Stomach (tissue), 8 donors: ENCODE measurements at regions not wholly inside any gene's neighbourhood (a gene's known extent, or its start where the extent isn't known, plus 50 kb on each side); places are given as distances from the start of the nearest gene placed in this dataset.

Experiments used
- DNase-seq, 2 donors: peaks; one replicate each; pipeline versions ENCODE4 v3.0.0 to v3.0.0-alpha.2; 2013 to 2019
- H3K27ac ChIP-seq, 5 donors: fragments of 200-600 bp in 4 of 5; sonication (generic) in 4 of 5; one replicate each; pipeline ENCODE4 v1.5.1; 2013 to 2019; ENCODE audit warnings: mild to moderate bottlenecking in 1 of 5, moderate library complexity in 1 of 5
- H3K27me3 ChIP-seq, 3 donors: fragments of 200-600 bp; sonication (generic); one replicate each; pipeline ENCODE4 v1.5.1; 2017 to 2019; ENCODE audit warnings: mixed run types in 1 of 3
- H3K36me3 ChIP-seq, 4 donors: fragments of 200-600 bp; sonication (generic); 1 replicate in 3 of 4; 2 replicates in 1 of 4; pipeline ENCODE4 v1.5.1; 2016 to 2019
- H3K4me1 ChIP-seq, 4 donors: fragments of 200-600 bp; sonication (generic); one replicate each; pipeline ENCODE4 v1.5.1; 2016 to 2019
- H3K4me3 ChIP-seq, 4 donors: fragments of 200-600 bp; sonication (generic) in 3 of 4; one replicate each; pipeline ENCODE4 v1.5.1; 2016 to 2019; ENCODE audit warnings: mild to moderate bottlenecking in 1 of 4
- H3K9me3 ChIP-seq, 4 donors: fragments of 200-600 bp; sonication (generic); one replicate each; pipeline ENCODE4 v1.5.1; 2016 to 2019
- EP300 ChIP-seq: sonication (generic); formaldehyde crosslinking; IDR thresholded peaks from one replicate; pipeline ENCODE4 v1.6.1; 2017; ENCODE audit warnings: antibody characterized with exemption
- POLR2A ChIP-seq, 4 donors: fragments of 450-650 bp; IDR thresholded peaks; one replicate each; pipeline ENCODE4 v1.6.1; 2016; ENCODE audit warnings: antibody characterized with exemption in 4 of 4, control low read depth in 2 of 4, mild to moderate bottlenecking in 1 of 4, moderate library complexity in 1 of 4
- POLR2AphosphoS5 ChIP-seq, 3 donors: sonication (generic); formaldehyde crosslinking; IDR thresholded peaks; one replicate each; pipeline ENCODE4 v1.6.1; 2016; ENCODE audit warnings: antibody characterized with exemption in 3 of 3
- WGBS, 5 donors: extraction: QIAGEN DNeasy Blood & Tissue Kit in 3 of 5; methylation state at CpG; one replicate each; pipeline versions ENCODE4 v1.1.5 to v1.1.7; 2013 to 2018; 5-methylcytosine and 5-hydroxymethylcytosine counted together
- intact Hi-C: fragments of 100-400 bp; cut with DNase I; formaldehyde crosslinking; loops from one replicate; pipeline ENCODE4 v1.15.1; 2023; ENCODE audit warnings: low total_unique reads
- TF ChIP-seq, protein P1 (sequence below), 7 experiments: fragments of 450-650 bp in 4 of 7; fragments of 200-600 bp in 3 of 7; sonication (generic) in 3 of 7; IDR thresholded peaks; one replicate each; pipeline ENCODE4 v1.5.1; 2016 to 2019; ENCODE audit warnings: antibody characterized with exemption in 7 of 7, control low read depth in 2 of 7, mild to moderate bottlenecking in 1 of 7
- donor health status: healthy with polysubstance abuse.
- donor health status: Bipolar disorder and iron deficiency.
- donor health status: healthy.

DNA sequence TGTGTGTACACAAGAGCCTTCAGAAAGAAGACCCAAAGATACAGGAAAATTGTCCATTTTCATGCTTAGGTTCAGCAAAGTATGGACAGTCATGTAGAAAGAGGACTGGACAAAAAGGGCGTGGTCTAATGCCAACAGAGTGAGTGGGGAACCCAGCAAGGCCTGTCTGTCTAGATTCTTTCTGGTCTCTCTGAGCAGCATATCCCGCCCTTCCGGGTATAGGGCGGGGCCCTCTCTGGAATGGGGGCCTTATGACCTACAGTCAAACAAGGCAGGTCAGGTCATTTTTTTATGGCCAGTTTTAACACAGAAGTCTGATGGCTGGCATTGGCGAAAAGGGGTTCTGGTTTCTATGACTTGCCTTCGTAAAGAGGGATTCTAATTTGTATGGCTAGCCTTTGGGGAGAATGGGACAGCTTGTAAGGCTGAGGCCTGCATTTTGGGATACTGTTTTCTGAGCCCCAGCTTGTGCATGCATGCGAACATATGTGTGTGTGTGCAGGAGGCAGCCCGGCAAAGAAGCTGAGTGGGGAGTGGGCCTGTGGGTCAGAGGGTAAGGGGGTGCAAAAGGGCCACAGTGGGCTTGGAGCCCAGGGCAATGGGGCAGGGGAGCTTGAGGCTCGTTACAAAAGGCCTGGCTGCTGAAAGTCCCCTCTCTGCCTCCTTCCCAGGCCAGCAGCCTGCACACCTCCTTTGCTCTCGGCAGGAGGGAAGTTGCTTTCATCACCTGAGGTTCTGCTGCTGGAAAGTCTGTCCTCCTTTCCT lies 130.5 kb upstream of the B3GAT1 start:
- intact Hi-C loops, result no loop called here
- H3K4me1 ChIP-seq, result no peaks in the 10 kb centered on the region
- WGBS, 5 donors, result 51 to 63% (median 62%) methylated on average over 10 of the region's 10 CpGs
- H3K36me3 ChIP-seq, result no peaks in the 10 kb centered on the region
- peak in 1 of 2 donors; percentile 72 for DNase-seq
- H3K27me3 ChIP-seq, result peaks cover 0 to 10% (median 0%) of the 10 kb centered on the region in 3 donors
- no peaks in the 10 kb centered on the region for H3K9me3 ChIP-seq
- H3K27ac ChIP-seq, result no peak overlapping the region
- no peak overlapping the region for H3K4me3 ChIP-seq
- TF ChIP-seq POLR2A (IDR thresholded peaks at IDR 0.05), result no peak
- no peak for TF ChIP-seq POLR2AphosphoS5 (IDR thresholded peaks at IDR 0.05)
- no peak for TF ChIP-seq EP300
- TF ChIP-seq, protein P1, sequence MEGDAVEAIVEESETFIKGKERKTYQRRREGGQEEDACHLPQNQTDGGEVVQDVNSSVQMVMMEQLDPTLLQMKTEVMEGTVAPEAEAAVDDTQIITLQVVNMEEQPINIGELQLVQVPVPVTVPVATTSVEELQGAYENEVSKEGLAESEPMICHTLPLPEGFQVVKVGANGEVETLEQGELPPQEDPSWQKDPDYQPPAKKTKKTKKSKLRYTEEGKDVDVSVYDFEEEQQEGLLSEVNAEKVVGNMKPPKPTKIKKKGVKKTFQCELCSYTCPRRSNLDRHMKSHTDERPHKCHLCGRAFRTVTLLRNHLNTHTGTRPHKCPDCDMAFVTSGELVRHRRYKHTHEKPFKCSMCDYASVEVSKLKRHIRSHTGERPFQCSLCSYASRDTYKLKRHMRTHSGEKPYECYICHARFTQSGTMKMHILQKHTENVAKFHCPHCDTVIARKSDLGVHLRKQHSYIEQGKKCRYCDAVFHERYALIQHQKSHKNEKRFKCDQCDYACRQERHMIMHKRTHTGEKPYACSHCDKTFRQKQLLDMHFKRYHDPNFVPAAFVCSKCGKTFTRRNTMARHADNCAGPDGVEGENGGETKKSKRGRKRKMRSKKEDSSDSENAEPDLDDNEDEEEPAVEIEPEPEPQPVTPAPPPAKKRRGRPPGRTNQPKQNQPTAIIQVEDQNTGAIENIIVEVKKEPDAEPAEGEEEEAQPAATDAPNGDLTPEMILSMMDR (IDR thresholded peaks at IDR 0.05), result no peak

- no peak overlapping the region for H3K4me3 ChIP-seq
- no peaks in the 10 kb centered on the region for H3K36me3 ChIP-seq
- no peaks in the 10 kb centered on the region for H3K4me1 ChIP-seq
- no peak for DNase-seq
- H3K9me3 ChIP-seq, result no peaks in the 10 kb centered on the region
- H3K27me3 ChIP-seq, result peaks cover 0 to 16% (median 0%) of the 10 kb centered on the region in 3 donors
- intact Hi-C loops, result no loop called here
- no peak for TF ChIP-seq EP300
- no peak for TF ChIP-seq POLR2A (IDR thresholded peaks at IDR 0.05)
- TF ChIP-seq POLR2AphosphoS5 (IDR thresholded peaks at IDR 0.05), result no peak
- TF ChIP-seq, protein P1 (IDR thresholded peaks at IDR 0.05), result no peak
- H3K27ac ChIP-seq, result no peak overlapping the region
- WGBS, 5 donors, result 88 to 100% (median 94%) methylated on average over 4 of the region's 4 CpGs
Measured at GRCh38 chr11:134541951-134542350, 129.9 kb upstream of the B3GAT1 start.

- H3K27me3 ChIP-seq, result peaks cover 0 to 22% (median 0%) of the 10 kb centered on the region in 3 donors
- H3K4me3 ChIP-seq, result no peak overlapping the region
- H3K9me3 ChIP-seq, result no peaks in the 10 kb centered on the region
- 63 to 88% (median 71%) methylated on average over 6 of the region's 6 CpGs for WGBS, 5 donors
- DNase-seq, result peak in 1 of 2 donors; percentile 23
- H3K4me1 ChIP-seq, result no peaks in the 10 kb centered on the region
- intact Hi-C loops, result no loop called here
- H3K36me3 ChIP-seq, result no peaks in the 10 kb centered on the region
- TF ChIP-seq, protein P1 (IDR thresholded peaks at IDR 0.05), result no peak
- TF ChIP-seq EP300, result no peak
- no peak for TF ChIP-seq POLR2AphosphoS5 (IDR thresholded peaks at IDR 0.05)
- no peak for TF ChIP-seq POLR2A (IDR thresholded peaks at IDR 0.05)
- no peak overlapping the region for H3K27ac ChIP-seq
Measured at GRCh38 chr11:134541355-134541754, 129.3 kb upstream of the B3GAT1 start.

GRCh38 chr11:134539285-134539684 lies 127.2 kb upstream of the B3GAT1 start:
- Histone ChIP-seq H3K36me3 (no peaks in the 10 kb centered on the region), H3K4me3 (no peak overlapping the region), H3K27ac (no peak overlapping the region), H3K27me3 (peaks cover 0 to 38% (median 0%) of the 10 kb centered on the region in 3 donors), H3K4me1 (no peaks in the 10 kb centered on the region), H3K9me3 (no peaks in the 10 kb centered on the region)
- TF ChIP-seq EP300 (no peak), POLR2AphosphoS5 (IDR thresholded peaks at IDR 0.05) (no peak), POLR2A (IDR thresholded peaks at IDR 0.05) (no peak)
- TF ChIP-seq, protein P1 (IDR thresholded peaks at IDR 0.05), result no peak
- no peak for DNase-seq
- intact Hi-C loops, result no loop called here
- WGBS, 5 donors, result 68 to 86% (median 77%) methylated on average over 4 of the region's 4 CpGs
